ENCODE measurements at regions not wholly inside any gene's neighbourhood (a gene's known extent, or its start where the extent isn't known, plus 50 kb on each side); places are given as distances from the start of the nearest gene placed in this dataset.

- H3K27me3 ChIP-seq (replicated peaks; ENCODE audit: control insufficient read depth, insufficient read depth, low read length) = no peaks in the 10 kb centered on the region
- no peak overlapping the region for H3K27ac Mint-ChIP-seq (ENCODE audit: unreplicated experiment)
- POLR2A ChIA-PET = no interaction called here
- no peaks in the 10 kb centered on the region for H3K36me3 Mint-ChIP-seq (ENCODE audit: insufficient read depth, unreplicated experiment)
- H3K36me3 ChIP-seq (ENCODE audit: control insufficient read depth, insufficient read depth, low read length) = no peaks in the 10 kb centered on the region
- peaks cover 8% of the 10 kb centered on the region for H3K9me3 Mint-ChIP-seq (ENCODE audit: unreplicated experiment)
- no peaks in the 10 kb centered on the region for H3K9me3 ChIP-seq
- H3K27me3 Mint-ChIP-seq (ENCODE audit: insufficient read depth, unreplicated experiment) = peaks cover 14% of the 10 kb centered on the region
- intact Hi-C loops (cut with micrococcal nuclease; ENCODE audit: unreplicated experiment) = no loop called here
- CTCF ChIA-PET = no interaction called here
- H3K4me3 ChIP-seq (ENCODE audit: low read depth, low read length) = no peak overlapping the region
- no peak for DNase-seq
- H3K4me1 ChIP-seq = no peaks in the 10 kb centered on the region
- no TSS peak for BruUV-seq (replicated peaks)
- H3K4me1 Mint-ChIP-seq (ENCODE audit: low read depth, unreplicated experiment) = no peaks in the 10 kb centered on the region
- TF ChIP-seq, protein P1, sequence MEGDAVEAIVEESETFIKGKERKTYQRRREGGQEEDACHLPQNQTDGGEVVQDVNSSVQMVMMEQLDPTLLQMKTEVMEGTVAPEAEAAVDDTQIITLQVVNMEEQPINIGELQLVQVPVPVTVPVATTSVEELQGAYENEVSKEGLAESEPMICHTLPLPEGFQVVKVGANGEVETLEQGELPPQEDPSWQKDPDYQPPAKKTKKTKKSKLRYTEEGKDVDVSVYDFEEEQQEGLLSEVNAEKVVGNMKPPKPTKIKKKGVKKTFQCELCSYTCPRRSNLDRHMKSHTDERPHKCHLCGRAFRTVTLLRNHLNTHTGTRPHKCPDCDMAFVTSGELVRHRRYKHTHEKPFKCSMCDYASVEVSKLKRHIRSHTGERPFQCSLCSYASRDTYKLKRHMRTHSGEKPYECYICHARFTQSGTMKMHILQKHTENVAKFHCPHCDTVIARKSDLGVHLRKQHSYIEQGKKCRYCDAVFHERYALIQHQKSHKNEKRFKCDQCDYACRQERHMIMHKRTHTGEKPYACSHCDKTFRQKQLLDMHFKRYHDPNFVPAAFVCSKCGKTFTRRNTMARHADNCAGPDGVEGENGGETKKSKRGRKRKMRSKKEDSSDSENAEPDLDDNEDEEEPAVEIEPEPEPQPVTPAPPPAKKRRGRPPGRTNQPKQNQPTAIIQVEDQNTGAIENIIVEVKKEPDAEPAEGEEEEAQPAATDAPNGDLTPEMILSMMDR (IDR thresholded peaks at IDR 0.05; ENCODE audit: insufficient read depth in 1 of 2, low read depth in 1 of 2, low read length in 1 of 2, severe bottlenecking in 1 of 2, unreplicated experiment in 1 of 2) = no peak
- no peak overlapping the region for H3K4me3 Mint-ChIP-seq (ENCODE audit: unreplicated experiment)
Observed at GRCh38 chr5:4363045-4363444, 767.4 kb downstream of the IRX1 start.

GRCh38 chr5:4366628-4367027 lies 771.0 kb downstream of the IRX1 start:
- no peaks in the 10 kb centered on the region for H3K9me3 Mint-ChIP-seq (ENCODE audit: unreplicated experiment)
- DNase-seq = no peak

DNA sequence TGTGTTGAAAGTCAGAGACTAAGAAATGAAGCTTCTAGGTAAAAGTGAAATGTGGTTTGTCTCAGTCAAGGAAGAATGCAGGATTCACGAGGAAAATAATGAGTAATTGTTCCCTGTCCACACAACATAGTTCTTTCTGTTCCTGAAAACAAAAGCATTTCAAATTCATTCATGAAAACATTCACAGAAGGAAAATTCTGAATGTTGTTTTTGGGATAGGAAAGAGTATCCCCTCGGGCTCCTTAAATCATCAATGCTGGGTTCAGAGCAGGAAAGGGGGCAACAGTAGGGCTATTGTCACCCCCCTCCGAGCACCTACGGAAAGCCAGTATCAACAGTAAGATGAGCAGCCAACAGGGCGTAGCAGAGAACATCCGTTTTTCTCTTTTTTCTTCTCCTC lies 769.9 kb upstream of the ADAMTS16 start:
- Mint-ChIP-seq H3K27me3 (ENCODE audit: insufficient read depth, unreplicated experiment) (peaks cover 5% of the 10 kb centered on the region), H3K36me3 (ENCODE audit: insufficient read depth, unreplicated experiment) (no peaks in the 10 kb centered on the region), H3K4me1 (ENCODE audit: low read depth, unreplicated experiment) (no peaks in the 10 kb centered on the region), H3K9me3 (ENCODE audit: unreplicated experiment) (no peaks in the 10 kb centered on the region), H3K4me3 (ENCODE audit: unreplicated experiment) (no peak overlapping the region), H3K27ac (ENCODE audit: unreplicated experiment) (no peak overlapping the region)
- Histone ChIP-seq H3K4me3 (ENCODE audit: low read depth, low read length) (no peak overlapping the region), H3K4me1 (no peaks in the 10 kb centered on the region), H3K36me3 (ENCODE audit: control insufficient read depth, insufficient read depth, low read length) (no peaks in the 10 kb centered on the region), H3K9me3 (no peaks in the 10 kb centered on the region), H3K27me3 (replicated peaks; ENCODE audit: control insufficient read depth, insufficient read depth, low read length) (no peaks in the 10 kb centered on the region)
- no peak for DNase-seq
- ChIA-PET CTCF (no interaction called here), POLR2A (no interaction called here)
- intact Hi-C loops (cut with micrococcal nuclease; ENCODE audit: unreplicated experiment) = no loop called here
- no TSS peak for BruUV-seq (replicated peaks)
- TF ChIP-seq, protein P1 (IDR thresholded peaks at IDR 0.05; ENCODE audit: insufficient read depth in 1 of 2, low read depth in 1 of 2, low read length in 1 of 2, severe bottlenecking in 1 of 2, unreplicated experiment in 1 of 2) = no peak

More at GRCh38 chr5:4366628-4367027, 771.0 kb downstream of the IRX1 start:
- Mint-ChIP-seq H3K27ac (ENCODE audit: unreplicated experiment) (no peak overlapping the region), H3K36me3 (ENCODE audit: insufficient read depth, unreplicated experiment) (no peaks in the 10 kb centered on the region), H3K4me3 (ENCODE audit: unreplicated experiment) (no peak overlapping the region), H3K27me3 (ENCODE audit: insufficient read depth, unreplicated experiment) (peaks cover 9% of the 10 kb centered on the region), H3K4me1 (ENCODE audit: low read depth, unreplicated experiment) (no peaks in the 10 kb centered on the region)
- CTCF ChIA-PET = no interaction called here
- POLR2A ChIA-PET = no interaction called here
- no peaks in the 10 kb centered on the region for H3K4me1 ChIP-seq
- no peak overlapping the region for H3K4me3 ChIP-seq (ENCODE audit: low read depth, low read length)
- intact Hi-C loops (cut with micrococcal nuclease; ENCODE audit: unreplicated experiment) = no loop called here
- BruUV-seq (replicated peaks) = no TSS peak
- TF ChIP-seq, protein P1 (IDR thresholded peaks at IDR 0.05; ENCODE audit: insufficient read depth in 1 of 2, low read depth in 1 of 2, low read length in 1 of 2, severe bottlenecking in 1 of 2, unreplicated experiment in 1 of 2) = no peak
- no peaks in the 10 kb centered on the region for H3K36me3 ChIP-seq (ENCODE audit: control insufficient read depth, insufficient read depth, low read length)
- H3K27me3 ChIP-seq (replicated peaks; ENCODE audit: control insufficient read depth, insufficient read depth, low read length) = no peaks in the 10 kb centered on the region
- no peaks in the 10 kb centered on the region for H3K9me3 ChIP-seq

Measured in Caco-2 (cell line).